ELR (cell line): ENCODE measurements at regions not wholly inside any gene's neighbourhood (a gene's known extent, or its start where the extent isn't known, plus 50 kb on each side); places are given as distances from the start of the nearest gene placed in this dataset.

Experiments
- DNase-seq: peaks from one replicate; pipeline ENCODE4 v3.0.0-alpha.2; 2015; ENCODE audit warnings: low read depth

- no peak for DNase-seq
Observed at GRCh38 chr6:128827675-128828464, 55.1 kb upstream of the LAMA2 start.

DNA sequence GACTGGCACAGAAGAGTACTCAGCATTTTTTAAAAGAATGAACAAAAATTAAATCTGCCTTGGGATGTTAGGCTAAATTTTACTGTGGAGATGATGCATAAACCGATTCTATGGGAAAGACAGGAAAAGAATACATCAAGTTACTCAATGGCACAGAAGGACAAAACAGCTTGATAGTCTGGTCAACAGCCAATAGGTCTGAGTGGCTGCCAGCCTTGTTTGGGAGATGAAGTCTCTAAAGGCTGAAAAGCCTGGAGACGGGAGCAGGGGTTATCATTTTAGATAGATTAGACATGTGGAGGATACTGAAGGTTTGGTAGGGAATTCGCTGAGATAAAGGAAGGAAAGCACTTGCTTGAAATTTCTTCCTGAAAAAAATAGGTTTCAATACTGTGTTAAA is 56.3 kb upstream of the LAMA2 start:
- DNase-seq, result no peak

DNA sequence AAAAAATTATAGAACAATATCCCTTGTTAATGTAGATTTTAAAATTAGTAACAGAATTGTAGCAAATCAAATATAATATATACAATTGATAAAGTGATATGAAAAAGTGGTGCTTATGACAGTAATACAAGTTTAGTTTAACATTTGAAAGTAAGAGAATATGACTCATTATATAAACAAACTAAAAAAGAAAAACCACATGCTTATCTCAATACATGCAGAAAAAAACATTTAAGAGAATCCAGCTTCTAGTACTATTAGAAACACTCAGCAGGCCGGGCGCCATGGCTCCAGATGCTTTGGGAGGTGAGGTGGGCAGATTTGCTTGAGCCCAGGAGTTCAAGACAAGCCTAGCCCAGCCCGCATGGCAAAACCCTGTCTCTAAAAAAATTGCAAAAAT is 60.7 kb upstream of the LAMA2 start:
- DNase-seq, result peak; percentile 32

GRCh38 chr6:128821116-128821515 is 61.8 kb upstream of the LAMA2 start:
- DNase-seq, result no peak

DNA sequence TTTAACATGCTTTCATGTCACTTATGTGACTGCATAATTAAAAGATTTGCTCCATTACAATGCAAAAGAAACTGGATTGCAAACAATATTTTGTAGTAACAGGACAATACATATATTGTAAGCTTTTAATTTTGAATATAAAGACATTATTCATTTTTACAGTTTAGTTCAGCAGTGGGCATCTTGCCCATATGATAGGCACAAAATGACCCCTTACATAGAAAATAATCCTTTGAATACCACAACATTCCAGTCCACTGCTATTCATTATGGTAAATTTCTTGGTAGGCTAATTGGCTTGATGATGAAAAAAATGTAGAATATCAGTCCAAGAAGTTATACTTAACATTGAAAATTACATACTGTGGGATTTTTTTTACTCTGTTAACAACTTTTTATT is 74.1 kb upstream of the LAMA2 start:
- DNase-seq, result no peak

- DNase-seq, result peak; percentile 58
Observed at GRCh38 chr6:128807577-128807976, 75.4 kb upstream of the LAMA2 start.

GRCh38 chr6:128806261-128806660 is 76.7 kb upstream of the LAMA2 start:
- no peak for DNase-seq

DNA sequence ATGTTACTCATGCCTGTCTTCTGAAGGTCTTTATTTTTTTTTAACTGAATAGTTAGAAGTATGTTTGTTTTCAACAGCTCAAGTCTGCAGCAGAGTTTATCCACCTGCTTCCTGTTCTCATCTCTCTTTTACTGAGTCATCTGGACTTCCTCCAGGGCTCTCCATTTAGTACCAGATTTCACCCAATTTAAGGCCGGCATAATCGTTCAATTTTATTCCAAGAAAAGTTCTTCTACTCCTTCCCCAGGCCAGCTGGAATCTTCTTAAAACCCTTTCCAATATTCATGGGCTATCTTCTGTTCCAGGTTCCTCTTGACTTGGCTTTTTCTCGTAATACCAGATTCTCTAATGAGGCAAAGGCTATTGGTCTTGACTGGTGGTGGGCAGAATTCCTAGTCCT is 79.0 kb upstream of the LAMA2 start:
- DNase-seq, result peak; percentile 23

GRCh38 chr6:128801621-128802020 is 81.3 kb upstream of the LAMA2 start:
- no peak for DNase-seq

DNA sequence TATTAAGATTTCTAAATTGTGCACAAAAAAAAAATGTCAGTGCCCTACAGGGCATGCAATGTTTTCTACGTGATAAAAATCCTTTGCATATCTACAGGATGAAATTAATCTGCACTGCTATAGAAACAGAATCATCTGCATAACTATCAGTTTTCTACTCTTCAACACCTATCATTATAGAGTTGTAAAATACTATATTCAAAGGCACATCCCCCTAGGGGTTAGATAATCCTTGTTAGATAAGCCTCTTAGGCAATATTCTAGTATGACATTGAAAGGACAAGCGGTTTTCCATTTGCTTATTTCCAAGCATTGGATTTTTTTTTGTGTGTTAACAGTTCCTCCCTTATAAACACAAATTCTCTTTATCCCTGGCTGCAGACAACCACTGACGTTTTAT is 98.7 kb upstream of the LAMA2 start:
- no peak for DNase-seq

- no peak for DNase-seq
Observed at GRCh38 chr6:128768187-128768586, 114.8 kb upstream of the LAMA2 start.

DNA sequence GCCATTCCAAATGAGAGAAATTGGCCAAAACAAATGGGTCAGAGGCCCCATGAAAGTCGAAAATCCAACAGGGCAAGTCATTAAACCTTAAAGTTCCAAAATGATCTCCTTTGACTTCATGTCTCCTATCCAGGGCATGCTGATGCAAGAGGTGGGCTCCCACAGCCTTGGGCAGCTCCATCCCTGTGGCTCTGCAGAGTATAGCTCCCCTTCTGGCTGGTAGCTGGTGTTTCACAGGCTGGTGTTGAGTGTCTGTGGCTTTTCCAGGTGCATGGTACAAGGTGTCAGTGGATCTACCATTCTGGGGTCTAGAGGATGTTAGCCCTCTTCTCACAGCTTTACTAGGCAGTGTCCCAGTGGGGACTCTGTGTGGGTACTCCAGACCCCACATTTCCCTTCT is 115.2 kb upstream of the LAMA2 start:
- no peak for DNase-seq

DNA sequence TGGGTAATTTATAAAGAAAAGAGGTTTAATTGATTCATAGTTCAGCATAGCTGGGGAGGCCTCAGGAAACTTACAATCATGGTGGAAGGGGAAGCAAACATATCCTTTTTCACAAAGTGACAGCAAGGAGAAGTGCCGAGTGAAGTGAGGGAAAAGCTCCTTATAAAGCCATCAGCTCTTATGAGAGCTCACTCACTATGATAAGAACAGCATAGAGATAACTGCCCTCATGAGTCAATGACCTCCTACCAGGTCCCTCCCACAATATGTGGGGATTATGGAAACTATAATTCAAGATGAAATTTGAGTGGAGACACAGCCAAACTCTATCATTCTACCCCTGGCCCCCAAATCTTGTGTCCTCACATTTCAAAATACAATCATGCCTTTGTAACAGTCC is 115.8 kb upstream of the LAMA2 start:
- DNase-seq, result no peak

DNA sequence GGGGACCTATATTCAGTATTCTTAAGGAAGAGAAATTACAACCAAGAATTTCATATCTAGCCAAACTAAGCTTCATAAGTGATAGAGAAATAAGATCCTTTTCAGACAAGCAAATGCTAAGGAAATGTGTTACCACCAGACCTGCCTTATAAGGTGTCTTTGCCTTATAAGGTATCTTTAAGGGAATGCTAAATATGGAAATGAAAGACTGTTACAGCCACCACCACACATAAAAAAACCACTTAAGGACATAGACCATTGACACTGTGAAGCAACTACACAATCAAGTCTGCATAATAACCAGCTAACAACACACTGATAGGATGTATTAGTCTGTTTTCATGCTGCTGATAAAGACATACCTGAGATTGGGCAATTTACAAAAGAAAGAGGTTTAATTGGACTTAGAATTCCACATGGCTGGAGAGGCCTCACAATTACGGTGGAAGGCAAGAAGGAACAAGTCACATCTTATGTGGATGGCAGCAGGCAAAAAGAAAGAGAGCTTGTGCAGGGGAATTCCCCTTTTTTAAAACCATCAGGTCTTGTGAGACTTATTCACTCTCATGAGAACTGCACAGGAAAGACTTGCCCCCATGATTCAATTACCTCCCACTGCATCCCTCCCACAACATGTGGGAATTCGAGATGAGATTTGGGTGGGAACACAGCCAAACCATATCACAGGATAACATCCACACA is 119.2 kb upstream of the LAMA2 start:
- no peak for DNase-seq

- DNase-seq, result no peak
Observed at GRCh38 chr6:128759901-128760300, 123.0 kb upstream of the LAMA2 start.

DNA sequence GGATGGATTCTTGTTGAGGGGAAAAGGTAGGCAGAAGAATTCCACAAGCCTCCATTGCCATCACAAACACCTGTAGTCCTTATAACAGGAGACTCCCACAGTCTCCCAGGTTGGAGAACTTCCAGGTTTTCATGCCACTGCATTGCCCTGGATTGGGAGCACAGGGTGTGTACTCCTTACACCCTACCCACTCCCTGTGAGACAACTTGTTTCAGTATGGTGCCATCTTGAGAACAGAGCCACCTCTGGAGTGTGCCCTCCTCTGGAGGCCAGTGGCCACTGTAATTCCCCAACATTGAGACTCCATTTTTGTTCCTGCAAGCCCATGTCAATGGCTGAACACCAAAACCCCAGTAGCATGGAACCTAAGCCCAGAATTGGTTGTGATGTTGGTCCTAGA is 123.5 kb upstream of the LAMA2 start:
- DNase-seq, result no peak

- DNase-seq, result no peak
Observed at GRCh38 chr6:128757961-128758360, 125.0 kb upstream of the LAMA2 start.

GRCh38 chr6:128754658-128755256 is 128.2 kb upstream of the LAMA2 start:
- no peak for DNase-seq

- no peak for DNase-seq
Observed at GRCh38 chr6:128743974-128744765, 138.8 kb upstream of the LAMA2 start.

- no peak for DNase-seq
Observed at GRCh38 chr6:128742900-128743299, 140.0 kb upstream of the LAMA2 start.

- no peak for DNase-seq
Observed at GRCh38 chr6:128740951-128741350, 142.0 kb upstream of the LAMA2 start.

DNA sequence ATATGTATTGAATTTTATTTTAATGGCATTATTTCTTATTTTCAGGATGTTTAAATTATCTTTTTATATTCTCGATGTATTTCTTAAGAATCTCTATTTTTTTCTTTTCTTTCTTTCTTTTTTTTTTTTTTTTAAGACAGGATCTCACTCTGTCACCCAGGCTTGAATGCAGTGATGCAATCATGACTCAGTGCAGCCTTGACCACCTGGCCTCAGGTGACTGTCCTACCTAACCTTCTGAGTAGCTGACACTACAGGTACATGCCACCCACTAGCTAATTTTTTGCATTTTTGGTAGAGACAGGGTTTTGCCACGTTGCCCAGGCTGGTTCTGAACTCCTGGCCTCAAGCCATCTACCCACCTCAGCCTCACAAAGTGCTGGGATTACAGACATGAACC is 143.8 kb upstream of the LAMA2 start:
- DNase-seq, result no peak

- DNase-seq, result no peak
Observed at GRCh38 chr6:128738112-128738511, 144.8 kb upstream of the LAMA2 start.
